CD14-positive monocyte (primary cell): ENCODE measurements at regions not wholly inside any gene's neighbourhood (a gene's known extent, or its start where the extent isn't known, plus 50 kb on each side); places are given as distances from the start of the nearest gene placed in this dataset.
"Not testable (repeated sequence)": the region's sequence is repeated elsewhere in the genome, so short reads cannot be mapped to it uniquely, and the experiment has no call there.

Experiments used
- DNase-seq, 3 donors: peaks; one replicate each; pipeline ENCODE4 v3.0.0-alpha.2; 2011 to 2022
- H2AFZ ChIP-seq: 2 replicates; pipeline ENCODE4 v1.6.0; 2012; ENCODE audit warnings: mild to moderate bottlenecking, low read depth, low read length, inconsistent platforms; ENCODE audit not compliant: insufficient read depth, poor library complexity, severe bottlenecking
- H3K27ac ChIP-seq, 2 donors: 1 replicate in 1 of 2; 2 replicates in 1 of 2; pipeline ENCODE4 v1.5.1; 2012 to 2013; ENCODE audit warnings: low read length in 2 of 2, control low read depth in 1 of 2, inconsistent platforms in 1 of 2, low read depth in 1 of 2, mild to moderate bottlenecking in 1 of 2
- H3K27me3 ChIP-seq, 2 donors: one replicate each; pipeline versions ENCODE4 v1.6.0 to v1.6.1; 2011 to 2013; ENCODE audit warnings: low read length in 2 of 2; ENCODE audit not compliant: control insufficient read depth in 2 of 2, insufficient read depth in 2 of 2
- H3K36me3 ChIP-seq, 2 donors: replicated peaks in 1 of 2; 1 replicate in 1 of 2; 2 replicates in 1 of 2; pipeline versions ENCODE4 v1.5.1 to v1.6.1; 2012 to 2013; ENCODE audit warnings: low read length in 2 of 2, control low read depth in 1 of 2, inconsistent platforms in 1 of 2, mild to moderate bottlenecking in 1 of 2; ENCODE audit not compliant: insufficient read depth in 2 of 2, control insufficient read depth in 1 of 2
- H3K4me1 ChIP-seq, 2 donors: 1 replicate in 1 of 2; 2 replicates in 1 of 2; pipeline versions ENCODE4 v1.5.1 to v1.6.1; 2012 to 2013; ENCODE audit warnings: low read length in 2 of 2, control low read depth in 1 of 2, inconsistent platforms in 1 of 2, mild to moderate bottlenecking in 1 of 2, moderate library complexity in 1 of 2; ENCODE audit not compliant: insufficient read depth in 2 of 2, control insufficient read depth in 1 of 2
- H3K4me2 ChIP-seq: replicated peaks from 2 replicates; pipeline ENCODE3; 2012; ENCODE audit warnings: low read length, moderate library complexity, mild to moderate bottlenecking; ENCODE audit not compliant: poor library complexity, severe bottlenecking; ENCODE audit errors: extremely low read depth
- H3K4me3 ChIP-seq, 3 experiments: fragments of 200-600 bp in 1 of 3; sonication (generic) in 1 of 3; replicated peaks in 1 of 3; 1 replicate in 2 of 3; 2 replicates in 1 of 3; pipeline ENCODE4 v1.5.1; 2011 to 2013; ENCODE audit warnings: low read length in 3 of 3, mild to moderate bottlenecking in 3 of 3, control low read depth in 2 of 3, low read depth in 2 of 3, inconsistent platforms in 1 of 3, moderate library complexity in 1 of 3
- H3K79me2 ChIP-seq: 2 replicates; pipeline ENCODE4 v1.6.0; 2012; ENCODE audit warnings: mild to moderate bottlenecking, control low read depth, inconsistent platforms, low read length, moderate library complexity; ENCODE audit not compliant: insufficient read depth
- H3K9ac ChIP-seq: 2 replicates; pipeline ENCODE4 v1.6.0; 2017; ENCODE audit warnings: low read length, mild to moderate bottlenecking; ENCODE audit not compliant: insufficient read depth, poor library complexity, severe bottlenecking
- H3K9me3 ChIP-seq, 2 donors: replicated peaks in 1 of 2; 1 replicate in 1 of 2; 2 replicates in 1 of 2; pipeline versions ENCODE4 v1.5.1 to v1.6.1; 2012 to 2013; ENCODE audit warnings: low read length in 2 of 2, control low read depth in 1 of 2; ENCODE audit not compliant: control insufficient read depth in 1 of 2, insufficient read depth in 1 of 2
- H4K20me1 ChIP-seq: 2 replicates; pipeline ENCODE4 v1.6.0; 2012; ENCODE audit warnings: mild to moderate bottlenecking, low read length, control low read depth, moderate library complexity; ENCODE audit not compliant: insufficient read depth
- H3K27ac Mint-ChIP-seq, 7 donors: one replicate each; pipeline ENCODE4 v1.8.0; 2020; ENCODE audit warnings: mild to moderate bottlenecking in 7 of 7, mixed read lengths in 7 of 7, moderate library complexity in 6 of 7, inconsistent platforms in 2 of 7
- H3K27me3 Mint-ChIP-seq, 3 donors: one replicate each; pipeline ENCODE4 v1.8.0; 2021 to 2022; ENCODE audit warnings: low read depth in 3 of 3, mild to moderate bottlenecking in 3 of 3, mixed read lengths in 3 of 3, moderate library complexity in 3 of 3, inconsistent platforms in 1 of 3
- H3K36me3 Mint-ChIP-seq, 2 donors: one replicate each; pipeline ENCODE4 v1.8.0; 2020; ENCODE audit warnings: mixed read lengths in 2 of 2, inconsistent platforms in 1 of 2, mild to moderate bottlenecking in 1 of 2
- H3K4me1 Mint-ChIP-seq: one replicate; pipeline ENCODE4 v1.8.0; 2020; ENCODE audit warnings: mild to moderate bottlenecking, mixed read lengths
- H3K4me3 Mint-ChIP-seq, 2 donors: one replicate each; pipeline ENCODE4 v1.8.0; 2020; ENCODE audit warnings: mild to moderate bottlenecking in 2 of 2, mixed read lengths in 2 of 2, moderate library complexity in 1 of 2
- H3K9me3 Mint-ChIP-seq, 7 donors: one replicate each; pipeline ENCODE4 v1.8.0; 2020 to 2022; ENCODE audit warnings: mixed read lengths in 7 of 7, mild to moderate bottlenecking in 6 of 7, moderate library complexity in 6 of 7, inconsistent platforms in 2 of 7
- WGBS: methylation state at CpG from one replicate; pipeline ENCODE4 v1.1.5; 2013; ENCODE audit warnings: missing lambda C conversion rate; ENCODE audit not compliant: insufficient coverage; 5-methylcytosine and 5-hydroxymethylcytosine counted together
- intact Hi-C, 2 donors: fragments of 100-400 bp; cut with micrococcal nuclease; formaldehyde crosslinking; loops; one replicate each; pipeline versions ENCODE4 v1.15.0 to v1.15.1; 2023
- TF ChIP-seq, protein P1 (sequence below): fragments of 200-600 bp; IDR thresholded peaks from one replicate; pipeline ENCODE4 v1.8.0; 2022; ENCODE audit warnings: antibody characterized with exemption, mild to moderate bottlenecking

DNA sequence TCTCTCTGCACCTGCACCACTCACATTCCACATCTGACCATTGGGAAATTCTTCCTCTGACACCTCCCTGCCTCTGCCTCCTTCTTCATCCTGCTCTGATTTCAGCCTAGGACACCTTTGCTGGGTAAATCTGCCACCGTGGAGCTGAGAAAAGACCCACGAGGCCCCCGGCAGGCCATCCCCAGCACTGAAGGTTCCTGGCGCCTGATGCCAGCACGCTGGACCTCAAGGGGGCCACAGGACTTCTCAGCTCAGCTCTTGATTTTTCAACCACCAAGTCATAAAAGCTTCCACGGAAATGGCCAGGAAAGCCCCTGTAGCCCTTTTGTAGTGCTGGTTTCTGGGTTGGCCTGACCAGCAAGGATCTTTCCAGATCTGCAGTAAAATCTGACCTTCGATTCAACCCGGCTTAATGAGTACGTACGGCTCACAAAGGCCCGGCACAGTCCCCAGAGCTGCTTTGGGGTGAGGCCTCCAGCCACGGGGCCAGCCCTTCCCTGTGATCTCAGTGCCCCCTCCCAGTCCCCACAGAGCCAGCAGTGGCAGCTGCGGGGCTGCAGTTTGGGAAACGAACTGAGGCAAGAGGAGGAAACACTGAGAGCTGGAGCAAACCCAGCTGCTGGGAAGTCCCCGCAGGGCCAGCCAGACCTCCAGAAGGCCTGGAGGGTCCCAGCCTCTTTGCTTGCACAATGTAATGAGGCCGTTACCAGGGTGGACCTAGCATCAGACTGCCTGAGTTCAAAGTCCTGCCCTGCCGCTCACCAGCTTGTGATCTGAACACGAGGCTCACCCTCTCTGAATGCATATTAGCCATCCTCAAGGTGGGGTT, 157.5 kb downstream of the BMP7 start:
- Histone ChIP-seq H3K4me1 (no peaks in the 10 kb centered on the region), H3K4me2 (no peak overlapping the region), H3K79me2 (no peaks in the 10 kb centered on the region), H4K20me1 (no peaks in the 10 kb centered on the region), H2AFZ (no peak overlapping the region), H3K9ac (no peak overlapping the region), H3K27me3 (no peaks in the 10 kb centered on the region), H3K27ac (no peak overlapping the region), H3K36me3 (no peaks in the 10 kb centered on the region), H3K9me3 (peaks cover 0 to 3% of the 10 kb centered on the region in 2 donors), H3K4me3 (no peak overlapping the region)
- 66% methylated on average over 14 of the region's 18 CpGs for WGBS
- no peaks in the 10 kb centered on the region for H3K4me1 Mint-ChIP-seq
- peaks cover 0 to 7% (median 3%) of the 10 kb centered on the region in 7 donors for H3K9me3 Mint-ChIP-seq
- no peak for DNase-seq
- intact Hi-C loops: no loop called here
- no peak overlapping the region for H3K4me3 Mint-ChIP-seq
- peaks cover 0 to 8% (median 4%) of the 10 kb centered on the region in 3 donors for H3K27me3 Mint-ChIP-seq
- TF ChIP-seq, protein P1, sequence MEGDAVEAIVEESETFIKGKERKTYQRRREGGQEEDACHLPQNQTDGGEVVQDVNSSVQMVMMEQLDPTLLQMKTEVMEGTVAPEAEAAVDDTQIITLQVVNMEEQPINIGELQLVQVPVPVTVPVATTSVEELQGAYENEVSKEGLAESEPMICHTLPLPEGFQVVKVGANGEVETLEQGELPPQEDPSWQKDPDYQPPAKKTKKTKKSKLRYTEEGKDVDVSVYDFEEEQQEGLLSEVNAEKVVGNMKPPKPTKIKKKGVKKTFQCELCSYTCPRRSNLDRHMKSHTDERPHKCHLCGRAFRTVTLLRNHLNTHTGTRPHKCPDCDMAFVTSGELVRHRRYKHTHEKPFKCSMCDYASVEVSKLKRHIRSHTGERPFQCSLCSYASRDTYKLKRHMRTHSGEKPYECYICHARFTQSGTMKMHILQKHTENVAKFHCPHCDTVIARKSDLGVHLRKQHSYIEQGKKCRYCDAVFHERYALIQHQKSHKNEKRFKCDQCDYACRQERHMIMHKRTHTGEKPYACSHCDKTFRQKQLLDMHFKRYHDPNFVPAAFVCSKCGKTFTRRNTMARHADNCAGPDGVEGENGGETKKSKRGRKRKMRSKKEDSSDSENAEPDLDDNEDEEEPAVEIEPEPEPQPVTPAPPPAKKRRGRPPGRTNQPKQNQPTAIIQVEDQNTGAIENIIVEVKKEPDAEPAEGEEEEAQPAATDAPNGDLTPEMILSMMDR: no peak
- no peak overlapping the region for H3K27ac Mint-ChIP-seq
- no peaks in the 10 kb centered on the region for H3K36me3 Mint-ChIP-seq

DNA sequence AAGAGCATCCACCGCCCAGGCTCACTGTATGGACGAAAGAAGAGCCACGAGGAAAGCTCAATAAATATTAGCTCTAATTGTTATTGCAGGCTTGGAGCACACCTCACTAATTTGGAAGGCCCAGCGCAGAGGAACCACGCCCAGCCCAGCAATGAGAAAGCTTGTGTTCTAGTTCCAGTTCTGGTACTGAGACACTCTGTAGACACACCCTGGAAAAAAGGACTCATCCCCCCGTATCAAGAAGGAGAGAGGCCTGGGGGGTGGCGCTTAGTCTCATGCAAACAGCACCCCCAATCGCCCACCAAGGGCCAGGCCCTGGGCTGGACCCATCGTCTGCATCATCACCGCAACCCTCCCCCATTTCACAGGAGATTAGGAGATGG, 156.9 kb downstream of the BMP7 start:
- Histone ChIP-seq H2AFZ (no peak overlapping the region), H3K9ac (no peak overlapping the region), H3K4me1 (no peaks in the 10 kb centered on the region), H4K20me1 (no peaks in the 10 kb centered on the region), H3K27ac (no peak overlapping the region), H3K79me2 (no peaks in the 10 kb centered on the region), H3K9me3 (peaks cover 0 to 3% of the 10 kb centered on the region in 2 donors), H3K27me3 (no peaks in the 10 kb centered on the region), H3K36me3 (no peaks in the 10 kb centered on the region), H3K4me2 (no peak overlapping the region), H3K4me3 (no peak overlapping the region)
- TF ChIP-seq, protein P1: no peak
- 92% methylated on average over 6 of the region's 10 CpGs for WGBS
- peaks cover 0 to 8% (median 2%) of the 10 kb centered on the region in 3 donors for H3K27me3 Mint-ChIP-seq
- no peak for DNase-seq
- intact Hi-C loops: no loop called here
- H3K4me1 Mint-ChIP-seq: no peaks in the 10 kb centered on the region
- H3K4me3 Mint-ChIP-seq: no peak overlapping the region
- H3K27ac Mint-ChIP-seq: no peak overlapping the region
- peaks cover 0 to 7% (median 3%) of the 10 kb centered on the region in 7 donors for H3K9me3 Mint-ChIP-seq
- no peaks in the 10 kb centered on the region for H3K36me3 Mint-ChIP-seq

- not testable (repeated sequence) for H3K9me3 Mint-ChIP-seq
Measured at GRCh38 chr20:57110121-57111027, 156.1 kb downstream of the BMP7 start.

More at GRCh38 chr20:57110121-57111027, 156.1 kb downstream of the BMP7 start:
- intact Hi-C loops, H3K4me1 Mint-ChIP-seq, H3K27me3 ChIP-seq, H3K27ac ChIP-seq, H3K79me2 ChIP-seq, H3K27me3 Mint-ChIP-seq, H3K4me3 Mint-ChIP-seq, H2AFZ ChIP-seq, H3K36me3 ChIP-seq, H3K9me3 ChIP-seq, DNase-seq, H3K4me1 ChIP-seq, H3K9ac ChIP-seq, H3K36me3 Mint-ChIP-seq, H3K4me3 ChIP-seq, H3K27ac Mint-ChIP-seq, H3K4me2 ChIP-seq, H4K20me1 ChIP-seq: not testable (repeated sequence)
- WGBS: 95% methylated on average over 42 of the region's 61 CpGs
